ENCODE measurements at regions not wholly inside any gene's neighbourhood (a gene's known extent, or its start where the extent isn't known, plus 50 kb on each side); places are given as distances from the start of the nearest gene placed in this dataset.

- TF ChIP-seq RARB (CRISPR knock-in tag; IDR thresholded peaks at IDR 0.05) (no peak), ISL1 (CRISPR knock-in tag; IDR thresholded peaks at IDR 0.05) (no peak), GLIS3 (CRISPR knock-in tag; IDR thresholded peaks at IDR 0.05) (no peak), CSDC2 (CRISPR knock-in tag; IDR thresholded peaks at IDR 0.05) (no peak), SNAI2 (CRISPR knock-in tag; IDR thresholded peaks at IDR 0.05) (no peak), ESRRG (CRISPR knock-in tag; IDR thresholded peaks at IDR 0.05) (no peak), ZNF70 (CRISPR knock-in tag; IDR thresholded peaks at IDR 0.05) (no peak), BACH2 (CRISPR knock-in tag; IDR thresholded peaks at IDR 0.05; ENCODE audit: borderline replicate concordance) (no peak), TCF4 (CRISPR knock-in tag; IDR thresholded peaks at IDR 0.05; ENCODE audit: borderline replicate concordance) (no peak), TSHZ2 (CRISPR knock-in tag; IDR thresholded peaks at IDR 0.05) (no peak), ZFP30 (CRISPR knock-in tag; IDR thresholded peaks at IDR 0.05) (no peak), PATZ1 (CRISPR knock-in tag; IDR thresholded peaks at IDR 0.05; ENCODE audit: borderline replicate concordance) (no peak), ZNF8 (CRISPR knock-in tag; IDR thresholded peaks at IDR 0.05) (no peak)
- ATAC-seq: no peak
These were observed 397.8 kb upstream of the ZNF507 start for GRCh38 chr19:31947436-31948115.

GRCh38 chr19:31952693-31953092 is 392.7 kb upstream of the ZNF507 start:
- no peak for TF ChIP-seq PATZ1 (CRISPR knock-in tag; IDR thresholded peaks at IDR 0.05; ENCODE audit: borderline replicate concordance)
- no peak for TF ChIP-seq CSRNP3 (CRISPR knock-in tag; IDR thresholded peaks at IDR 0.05)
- TF ChIP-seq ESRRG (CRISPR knock-in tag; IDR thresholded peaks at IDR 0.05): no peak
- no peak for TF ChIP-seq PPARA (CRISPR knock-in tag; IDR thresholded peaks at IDR 0.05; ENCODE audit: borderline replicate concordance)
- TF ChIP-seq RARB (CRISPR knock-in tag; IDR thresholded peaks at IDR 0.05): no peak
- no peak for TF ChIP-seq ZFP30 (CRISPR knock-in tag; IDR thresholded peaks at IDR 0.05)
- TF ChIP-seq TOX (CRISPR knock-in tag; IDR thresholded peaks at IDR 0.05; ENCODE audit: borderline replicate concordance): no peak
- TF ChIP-seq BACH2 (CRISPR knock-in tag; IDR thresholded peaks at IDR 0.05; ENCODE audit: borderline replicate concordance): no peak
- no peak for TF ChIP-seq ZC3H10 (CRISPR knock-in tag; IDR thresholded peaks at IDR 0.05)
- no peak for TF ChIP-seq ISL1 (CRISPR knock-in tag; IDR thresholded peaks at IDR 0.05)
- TF ChIP-seq TSHZ2 (CRISPR knock-in tag; IDR thresholded peaks at IDR 0.05): no peak
- no peak for TF ChIP-seq ZNF8 (CRISPR knock-in tag; IDR thresholded peaks at IDR 0.05)
- ATAC-seq: no peak

- ATAC-seq: no peak
- TF ChIP-seq ZFP30 (CRISPR knock-in tag; IDR thresholded peaks at IDR 0.05) (no peak), PPARA (CRISPR knock-in tag; IDR thresholded peaks at IDR 0.05; ENCODE audit: borderline replicate concordance) (no peak), ZNF565 (CRISPR knock-in tag; conservative IDR thresholded peaks at IDR 0.05; ENCODE audit: low read depth) (no peak), PATZ1 (CRISPR knock-in tag; IDR thresholded peaks at IDR 0.05; ENCODE audit: borderline replicate concordance) (no peak), TSHZ2 (CRISPR knock-in tag; IDR thresholded peaks at IDR 0.05) (no peak), ISL1 (CRISPR knock-in tag; IDR thresholded peaks at IDR 0.05) (no peak), RARB (CRISPR knock-in tag; IDR thresholded peaks at IDR 0.05) (no peak), ZNF8 (CRISPR knock-in tag; IDR thresholded peaks at IDR 0.05) (no peak), GLIS3 (CRISPR knock-in tag; IDR thresholded peaks at IDR 0.05) (no peak), TCF4 (CRISPR knock-in tag; IDR thresholded peaks at IDR 0.05; ENCODE audit: borderline replicate concordance) (no peak), ZFP3 (CRISPR knock-in tag; IDR thresholded peaks at IDR 0.05) (no peak)
These were observed 390.3 kb upstream of the ZNF507 start for GRCh38 chr19:31955061-31955460.
